ENCODE measurements at regions not wholly inside any gene's neighbourhood (a gene's known extent, or its start where the extent isn't known, plus 50 kb on each side); places are given as distances from the start of the nearest gene placed in this dataset.
"Not testable (repeated sequence)": the region's sequence is repeated elsewhere in the genome, so short reads cannot be mapped to it uniquely, and the experiment has no call there.

- DNase-seq (ENCODE audit: extremely low read depth in 1 of 2, low read depth in 1 of 2): no peak
Observed at GRCh38 chr2:2734308-2734707, 403.2 kb upstream of the MYT1L start.

- no peak for DNase-seq (ENCODE audit: extremely low read depth in 1 of 2, low read depth in 1 of 2)
Observed at GRCh38 chr2:2733818-2734217, 402.7 kb upstream of the MYT1L start.

GRCh38 chr2:2732331-2733119 lies 401.4 kb upstream of the MYT1L start:
- DNase-seq (ENCODE audit: extremely low read depth in 1 of 2, low read depth in 1 of 2): no peak

GRCh38 chr2:2731816-2732284 lies 400.8 kb upstream of the MYT1L start:
- no peak for DNase-seq (ENCODE audit: extremely low read depth in 1 of 2, low read depth in 1 of 2)

DNA sequence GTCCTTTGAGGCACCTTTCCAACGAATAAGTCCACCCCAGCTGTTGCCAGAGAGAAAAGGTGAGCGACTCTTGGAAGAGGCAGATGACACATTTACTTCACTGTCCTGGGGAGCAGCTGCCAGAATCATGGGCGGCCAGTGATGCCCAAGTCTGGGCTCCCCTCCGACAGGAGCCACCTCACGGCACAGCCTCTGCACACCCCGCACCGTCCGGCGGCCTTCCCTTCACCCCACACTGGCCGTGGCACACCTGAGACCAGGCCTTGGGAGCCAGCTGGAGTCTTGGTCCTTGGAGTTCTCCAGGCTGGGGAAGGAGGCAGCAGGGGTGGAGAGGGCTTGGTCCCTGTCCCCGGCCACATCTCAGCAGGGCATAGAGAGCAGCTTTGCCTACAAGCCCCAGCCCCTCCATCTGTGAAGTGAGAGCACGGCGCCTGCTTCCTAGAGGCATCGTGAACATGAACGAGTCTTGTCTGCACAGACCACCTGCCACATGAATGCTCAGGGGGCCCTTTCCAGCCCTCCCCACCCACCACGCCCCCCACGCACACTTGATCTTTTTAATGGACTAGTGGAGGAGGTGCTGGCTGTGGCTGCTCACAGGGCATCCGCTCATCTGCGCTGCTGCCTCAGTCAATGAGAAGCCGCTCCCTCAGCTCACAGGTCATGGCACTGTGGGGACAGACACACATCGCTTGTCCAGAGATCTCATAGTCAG lies 400.2 kb upstream of the MYT1L start:
- DNase-seq (ENCODE audit: extremely low read depth in 1 of 2, low read depth in 1 of 2): no peak

- DNase-seq (ENCODE audit: extremely low read depth in 1 of 2, low read depth in 1 of 2): no peak
Observed at GRCh38 chr2:2730301-2730833, 399.3 kb upstream of the MYT1L start.

DNA sequence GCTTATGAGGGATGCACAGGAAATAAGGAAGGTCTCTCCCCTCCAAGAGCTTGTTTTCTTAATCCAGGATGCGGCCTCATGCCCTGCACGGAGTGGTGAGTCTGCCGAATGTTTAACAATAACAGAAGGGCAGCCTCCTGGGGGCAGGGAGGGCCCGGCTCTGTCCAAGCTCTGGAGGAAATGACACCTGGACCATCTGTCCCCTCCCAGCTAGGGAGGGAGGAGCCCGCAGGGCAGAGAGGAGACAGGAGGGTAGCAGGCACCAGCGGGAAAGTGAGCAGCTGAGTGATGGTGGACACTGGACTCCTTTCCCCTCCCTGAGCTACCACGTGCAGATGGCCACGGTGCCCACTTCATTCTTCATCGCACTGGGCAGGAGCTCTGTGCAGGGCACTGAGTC lies 398.2 kb upstream of the MYT1L start:
- no peak for DNase-seq (ENCODE audit: extremely low read depth in 1 of 2, low read depth in 1 of 2)

- no peak for DNase-seq (ENCODE audit: extremely low read depth in 1 of 2, low read depth in 1 of 2)
Observed at GRCh38 chr2:2728635-2729034, 397.6 kb upstream of the MYT1L start.

DNA sequence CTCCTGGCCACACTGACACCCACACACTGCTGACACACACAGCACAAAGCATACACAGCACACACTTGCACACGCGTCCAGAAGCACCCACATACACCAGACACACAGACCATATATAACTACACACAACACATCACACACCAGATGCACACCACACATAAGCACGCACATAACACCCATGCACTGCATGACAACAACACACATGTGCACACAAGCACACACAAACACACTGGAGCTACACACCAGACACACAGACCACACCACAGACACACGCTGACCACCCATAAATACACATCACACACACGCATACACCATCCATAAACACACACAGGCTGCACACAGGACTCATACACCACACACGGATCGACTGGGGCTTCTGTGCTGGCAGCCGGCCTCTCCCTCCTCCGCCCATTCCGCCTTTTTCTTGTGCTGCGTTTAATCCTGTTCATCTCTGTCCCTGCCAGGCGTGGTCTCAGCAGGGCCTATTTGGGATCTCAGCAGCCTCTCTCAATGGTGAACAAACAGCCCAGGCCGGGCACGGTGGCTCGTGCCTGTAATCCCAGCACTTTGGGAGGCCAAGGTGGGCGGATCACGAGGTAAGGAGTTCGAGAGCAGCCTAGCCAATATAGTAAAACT lies 396.9 kb upstream of the MYT1L start:
- no peak for DNase-seq (ENCODE audit: extremely low read depth in 1 of 2, low read depth in 1 of 2)

DNA sequence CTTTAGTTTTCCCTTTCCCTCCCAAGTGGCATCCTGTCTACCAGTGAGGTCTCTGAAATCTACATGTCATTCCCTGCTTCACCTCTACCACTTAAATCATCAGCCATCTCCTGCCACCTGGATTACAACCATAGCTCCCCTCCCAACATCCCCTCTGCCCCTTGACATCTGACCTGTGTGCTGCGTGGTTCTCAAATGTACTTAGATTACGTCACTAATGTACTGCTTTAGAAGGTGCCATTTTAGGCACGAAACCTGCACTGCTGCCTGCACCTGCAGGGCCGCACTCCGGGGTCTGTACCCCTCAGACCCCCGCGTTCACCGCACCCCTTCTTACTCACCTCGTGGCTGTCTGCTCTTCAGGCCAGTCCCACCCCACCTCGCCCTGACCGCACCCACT lies 395.1 kb upstream of the MYT1L start:
- DNase-seq (ENCODE audit: extremely low read depth in 1 of 2, low read depth in 1 of 2): no peak

GRCh38 chr2:2723064-2723463 lies 392.0 kb upstream of the MYT1L start:
- no peak for DNase-seq (ENCODE audit: extremely low read depth in 1 of 2, low read depth in 1 of 2)

DNA sequence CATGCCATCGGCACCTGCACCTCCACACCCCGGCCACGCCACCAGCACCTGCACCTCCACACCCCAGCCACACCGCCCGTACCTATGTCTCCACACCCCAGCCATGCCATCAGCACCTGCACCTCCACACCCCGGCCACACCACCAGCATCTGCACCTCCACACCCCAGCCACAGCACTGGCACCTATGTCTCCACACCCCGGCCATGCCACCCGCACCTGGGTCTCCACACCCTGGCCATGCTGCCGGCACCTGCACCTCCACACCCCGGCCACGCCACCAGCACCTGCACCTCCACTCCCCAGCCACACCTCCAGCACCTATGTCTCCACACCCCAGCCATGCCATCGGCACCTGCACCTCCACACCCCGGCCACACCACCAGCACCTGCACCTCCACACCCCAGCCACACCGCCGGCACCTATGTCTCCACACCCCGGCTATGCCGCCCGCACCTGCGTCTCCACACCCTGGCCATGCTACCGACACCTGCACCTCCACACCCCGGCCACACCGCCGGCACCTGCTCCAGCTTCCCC lies 390.3 kb upstream of the MYT1L start:
- no peak for DNase-seq (ENCODE audit: extremely low read depth in 1 of 2, low read depth in 1 of 2)

DNA sequence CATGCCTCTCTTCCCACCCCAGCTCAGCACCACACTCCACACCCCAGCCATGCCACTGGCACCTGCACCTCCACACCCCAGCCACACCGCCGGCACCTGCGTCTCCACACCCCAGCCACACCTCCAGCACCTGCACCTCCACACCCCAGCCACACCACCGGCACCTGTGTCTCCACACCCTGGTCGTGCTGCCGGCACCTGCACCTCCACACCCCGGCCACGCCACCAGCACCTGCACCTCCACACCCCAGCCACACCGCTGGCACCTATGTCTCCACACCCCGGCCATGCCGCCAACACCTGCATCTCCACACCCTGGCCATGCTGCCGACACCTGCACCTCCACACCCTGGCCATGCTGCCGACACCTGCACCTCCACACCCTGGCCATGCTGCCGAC lies 389.7 kb upstream of the MYT1L start:
- DNase-seq (ENCODE audit: extremely low read depth in 1 of 2, low read depth in 1 of 2): not testable (repeated sequence)

DNA sequence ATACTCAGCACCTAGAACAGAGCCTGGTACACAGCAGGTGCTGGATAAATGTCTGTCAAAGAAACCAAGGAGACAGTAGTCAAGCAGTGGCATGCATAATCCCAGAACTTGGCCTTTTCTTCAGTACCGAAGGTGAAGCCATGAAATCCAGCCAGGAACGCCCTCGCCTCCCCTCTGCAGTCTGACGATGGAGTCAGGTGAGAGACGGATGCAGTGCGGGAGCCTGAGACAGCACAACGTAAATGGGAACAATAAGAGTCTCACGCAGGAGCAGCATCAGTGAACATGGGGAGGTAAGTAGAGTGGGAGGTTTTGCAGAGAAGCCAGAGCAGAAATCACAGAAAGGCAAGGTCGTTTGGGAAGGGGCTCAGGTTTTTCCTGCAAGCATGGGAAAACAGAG lies 389.3 kb upstream of the MYT1L start:
- DNase-seq (ENCODE audit: extremely low read depth in 1 of 2, low read depth in 1 of 2): no peak

DNA sequence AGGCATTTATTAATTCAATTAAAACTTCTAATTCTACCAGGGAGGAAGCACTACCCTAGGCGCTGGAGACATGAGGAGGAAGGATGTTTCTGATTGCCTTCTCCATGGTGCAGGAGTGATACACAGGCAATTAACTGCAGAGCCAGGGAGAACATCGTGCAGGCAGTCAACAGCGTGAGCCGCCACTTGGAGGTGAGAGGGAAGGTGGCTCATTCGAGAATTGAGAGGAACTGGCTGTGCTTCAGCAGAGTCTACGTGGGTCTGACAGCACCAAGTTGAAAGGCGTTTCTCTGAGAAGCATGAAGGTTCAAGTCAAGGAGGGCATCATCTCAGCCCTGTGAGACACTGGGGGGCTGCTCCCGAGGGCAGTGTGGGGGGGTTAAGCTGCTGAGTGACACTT lies 388.7 kb upstream of the MYT1L start:
- no peak for DNase-seq (ENCODE audit: extremely low read depth in 1 of 2, low read depth in 1 of 2)

GRCh38 chr2:2719015-2719414 lies 387.9 kb upstream of the MYT1L start:
- no peak for DNase-seq (ENCODE audit: extremely low read depth in 1 of 2, low read depth in 1 of 2)

GRCh38 chr2:2717406-2717805 lies 386.3 kb upstream of the MYT1L start:
- DNase-seq (ENCODE audit: extremely low read depth in 1 of 2, low read depth in 1 of 2): no peak

DNA sequence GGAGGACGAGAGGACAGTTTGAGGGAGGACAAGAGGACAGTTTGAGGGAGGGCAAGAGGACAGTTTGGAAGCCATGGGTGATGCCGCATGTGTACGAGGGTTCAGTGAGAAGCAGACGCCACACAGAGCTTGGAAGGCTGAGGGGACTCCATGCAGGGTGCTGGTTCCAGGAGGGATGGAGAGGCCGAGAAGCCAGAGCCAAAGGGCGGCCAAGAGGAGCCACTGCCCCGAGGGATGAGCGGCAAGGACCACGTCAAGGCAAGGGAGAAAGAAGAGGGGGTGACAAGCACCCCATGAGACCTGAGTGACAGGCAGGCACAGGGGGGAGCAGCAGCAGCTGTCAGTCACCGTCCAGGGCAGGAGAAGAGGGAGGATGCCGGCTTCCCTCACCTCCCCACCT lies 385.7 kb upstream of the MYT1L start:
- DNase-seq (ENCODE audit: extremely low read depth in 1 of 2, low read depth in 1 of 2): no peak

GRCh38 chr2:2715036-2715818 lies 384.2 kb upstream of the MYT1L start:
- no peak for DNase-seq (ENCODE audit: extremely low read depth in 1 of 2, low read depth in 1 of 2)

GRCh38 chr2:2714408-2714807 lies 383.3 kb upstream of the MYT1L start:
- no peak for DNase-seq (ENCODE audit: extremely low read depth in 1 of 2, low read depth in 1 of 2)

DNA sequence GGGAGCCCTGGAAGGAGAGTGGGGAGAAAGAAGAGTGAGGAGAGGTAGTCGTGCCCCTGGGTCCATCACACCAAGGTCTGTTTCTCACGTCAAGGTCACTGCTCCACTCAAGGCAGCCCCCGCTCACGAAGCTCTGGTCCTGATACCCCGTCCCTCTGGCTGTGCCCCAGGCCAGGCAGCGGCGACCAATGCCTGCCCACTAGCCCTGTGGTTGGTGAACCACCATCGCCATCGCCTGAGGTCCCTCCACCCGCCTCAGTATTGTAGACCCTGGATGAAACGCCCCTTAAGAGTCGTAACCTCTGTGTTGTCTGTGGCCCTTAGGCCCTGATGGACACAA lies 378.3 kb upstream of the MYT1L start:
- DNase-seq (ENCODE audit: extremely low read depth in 1 of 2, low read depth in 1 of 2): no peak

Measured in activated CD8-positive, alpha-beta memory T cell treated with anti-CD3 and anti-CD28 coated beads for 1 hour (primary cell).